Suppressor macrophage (primary cell): ENCODE measurements at regions not wholly inside any gene's neighbourhood (a gene's known extent, or its start where the extent isn't known, plus 50 kb on each side); places are given as distances from the start of the nearest gene placed in this dataset.

Experiments used
- DNase-seq, 4 experiments: peaks; one replicate each; pipeline ENCODE4 v3.0.0-alpha.2; 2020 to 2022

GRCh38 chr6:71396410-71396801, 107.8 kb downstream of the OGFRL1 start:
- DNase-seq: no peak

GRCh38 chr6:71399279-71399678, 110.7 kb downstream of the OGFRL1 start:
- DNase-seq: no peak

GRCh38 chr6:71400852-71401251, 112.2 kb downstream of the OGFRL1 start:
- DNase-seq: no peak

GRCh38 chr6:71402096-71402495, 113.5 kb downstream of the OGFRL1 start:
- no peak for DNase-seq

GRCh38 chr6:71403422-71404134, 115.0 kb downstream of the OGFRL1 start:
- no peak for DNase-seq

GRCh38 chr6:71404145-71404966, 115.7 kb downstream of the OGFRL1 start:
- no peak for DNase-seq

- DNase-seq: no peak
These were observed 116.3 kb downstream of the OGFRL1 start for GRCh38 chr6:71404967-71405278.

- DNase-seq: no peak
These were observed 116.8 kb downstream of the OGFRL1 start for GRCh38 chr6:71405416-71405815.

- no peak for DNase-seq
These were observed 118.6 kb downstream of the OGFRL1 start for GRCh38 chr6:71406865-71407860.

GRCh38 chr6:71408787-71409723, 120.4 kb downstream of the OGFRL1 start:
- peak in 2 of 4 experiments; percentile 12 to 36 for DNase-seq

- DNase-seq: no peak
These were observed 121.6 kb downstream of the OGFRL1 start for GRCh38 chr6:71410164-71410566.

- DNase-seq: no peak
These were observed 122.1 kb downstream of the OGFRL1 start for GRCh38 chr6:71410681-71411080.

GRCh38 chr6:71411882-71412281, 123.3 kb downstream of the OGFRL1 start:
- DNase-seq: no peak

GRCh38 chr6:71412559-71413140, 124.0 kb downstream of the OGFRL1 start:
- no peak for DNase-seq

- no peak for DNase-seq
These were observed 125.9 kb downstream of the OGFRL1 start for GRCh38 chr6:71414486-71414885.

- no peak for DNase-seq
These were observed 130.8 kb downstream of the OGFRL1 start for GRCh38 chr6:71419217-71420094.

- DNase-seq: peak; percentile 8 to 56 (median 26)
These were observed 131.6 kb downstream of the OGFRL1 start for GRCh38 chr6:71420095-71420692.

GRCh38 chr6:71420693-71421328, 132.2 kb downstream of the OGFRL1 start:
- peak; percentile 85 to 93 (median 91) for DNase-seq

- no peak for DNase-seq
These were observed 133.0 kb downstream of the OGFRL1 start for GRCh38 chr6:71421611-71422010.
